H1 (cell line): ENCODE measurements at regions not wholly inside any gene's neighbourhood (a gene's known extent, or its start where the extent isn't known, plus 50 kb on each side); places are given as distances from the start of the nearest gene placed in this dataset.

Experiments
- CTCF ChIA-PET: fragments of 300-600 bp; sonication (Branson Sonifier 250); formaldehyde crosslinking; loops from one replicate; lab custom pipeline; 2021; ENCODE audit not compliant: partially characterized antibody; lab: Charles Lee
- POLR2A ChIA-PET: fragments of 300-600 bp; sonication (Branson Sonifier 250); formaldehyde crosslinking; loops from one replicate; lab custom pipeline; 2021; ENCODE audit warnings: inconsistent platforms; ENCODE audit not compliant: partially characterized antibody; lab: Charles Lee
- DNase-seq, 2 experiments: peaks; one replicate each; pipeline versions ENCODE4 v3.0.0 to v3.0.0-alpha.2; 2010 to 2022; ENCODE audit warnings: low spot score in 2 of 2, low read depth in 1 of 2, mixed read lengths in 1 of 2
- FAIRE-seq: peaks from 2 replicates; lab custom pipeline; 2011; peaks lifted over from hg19 to GRCh38; lab: Jason Lieb, UNC
- H2AFZ ChIP-seq: 2 replicates; pipeline ENCODE4 v1.8.1; 2012; ENCODE audit warnings: low read length, inconsistent platforms
- H2AK5ac ChIP-seq: 2 replicates; pipeline ENCODE4 v1.6.1; 2013; ENCODE audit warnings: low read depth, low read length
- H2BK120ac ChIP-seq: replicated peaks from 2 replicates; pipeline ENCODE3; 2013; ENCODE audit warnings: low read depth, low read length, inconsistent platforms
- H2BK12ac ChIP-seq: 2 replicates; pipeline ENCODE4 v1.6.1; 2013; ENCODE audit warnings: low read depth, low read length
- H2BK15ac ChIP-seq: 2 replicates; pipeline ENCODE4 v1.6.1; 2013; ENCODE audit warnings: low read length
- H2BK20ac ChIP-seq: 2 replicates; pipeline ENCODE4 v1.6.1; 2013; ENCODE audit warnings: low read length
- H2BK5ac ChIP-seq: 2 replicates; pipeline ENCODE4 v1.6.1; 2013; ENCODE audit warnings: low read depth, low read length
- H3K14ac ChIP-seq: 2 replicates; pipeline ENCODE4 v1.6.1; 2013; ENCODE audit warnings: inconsistent platforms; ENCODE audit not compliant: insufficient read length
- H3K18ac ChIP-seq: 2 replicates; pipeline ENCODE4 v1.6.1; 2013; ENCODE audit warnings: low read length; ENCODE audit errors: extremely low read depth
- H3K23ac ChIP-seq: 2 replicates; pipeline ENCODE4 v1.6.1; 2013; ENCODE audit warnings: inconsistent platforms; ENCODE audit not compliant: insufficient read length
- H3K23me2 ChIP-seq: 2 replicates; pipeline ENCODE4 v1.6.1; 2013; ENCODE audit warnings: low read depth, low read length
- H3K27ac ChIP-seq: 2 replicates; pipeline ENCODE4 v1.6.1; 2011; ENCODE audit warnings: low read depth, low read length, inconsistent platforms
- H3K27me3 ChIP-seq, 4 experiments: replicated peaks in 1 of 4; 1 replicate in 1 of 4; 2 replicates in 3 of 4; pipeline versions ENCODE4 v1.6.1 to v1.8.1; 2011 to 2013; ENCODE audit warnings: low read length in 3 of 4, mild to moderate bottlenecking in 3 of 4, inconsistent platforms in 2 of 4, mixed read lengths in 2 of 4, moderate library complexity in 1 of 4; ENCODE audit not compliant: control insufficient read depth in 3 of 4, insufficient read depth in 3 of 4; ENCODE audit errors: extremely low read depth in 1 of 4
- H3K36me3 ChIP-seq, 4 experiments: 2 replicates each; pipeline versions ENCODE4 v1.6.1 to v1.8.1; 2011 to 2013; ENCODE audit warnings: mild to moderate bottlenecking in 4 of 4, low read length in 3 of 4, moderate library complexity in 2 of 4, control low read depth in 1 of 4, inconsistent platforms in 1 of 4; ENCODE audit not compliant: insufficient read depth in 4 of 4, control insufficient read depth in 2 of 4
- H3K4ac ChIP-seq: replicated peaks from 2 replicates; pipeline ENCODE3; 2013; ENCODE audit warnings: low read length, low read depth, mixed read lengths, inconsistent platforms; ENCODE audit not compliant: insufficient read length
- H3K4me1 ChIP-seq, 4 experiments: replicated peaks in 1 of 4; 1 replicate in 1 of 4; 2 replicates in 3 of 4; pipeline versions ENCODE4 v1.6.1 to v1.8.1; 2011 to 2013; ENCODE audit warnings: low read length in 3 of 4, inconsistent platforms in 2 of 4, mixed read lengths in 1 of 4; ENCODE audit not compliant: insufficient read depth in 4 of 4, control insufficient read depth in 3 of 4
- H3K4me2 ChIP-seq, 2 experiments: 2 replicates each; pipeline versions ENCODE4 v1.6.1 to v1.8.1; 2011 to 2013; ENCODE audit warnings: low read depth in 2 of 2, low read length in 2 of 2, control low read depth in 1 of 2, inconsistent platforms in 1 of 2, mild to moderate bottlenecking in 1 of 2; ENCODE audit not compliant: insufficient read depth in 1 of 2
- H3K4me3 ChIP-seq, 4 experiments: fragments of 200-600, 300-600 bp in 1 of 4; sonication (generic), shearing (Covaris generic), sonication (Bioruptor Twin) in 1 of 4; 2 replicates each; pipeline versions ENCODE4 v1.5.1 to v1.8.1; 2011 to 2016; ENCODE audit warnings: low read length in 4 of 4, low read depth in 3 of 4, control low read depth in 2 of 4, inconsistent platforms in 2 of 4, mild to moderate bottlenecking in 2 of 4, mixed read lengths in 1 of 4, moderate library complexity in 1 of 4; ENCODE audit not compliant: insufficient read depth in 2 of 4; ENCODE audit errors: extremely low read depth in 1 of 4
- H3K56ac ChIP-seq: replicated peaks from 2 replicates; pipeline ENCODE3; 2013; ENCODE audit warnings: low read depth, mild to moderate bottlenecking, mixed read lengths, low read length, inconsistent platforms; ENCODE audit not compliant: insufficient read length
- H3K79me1 ChIP-seq: 2 replicates; pipeline ENCODE4 v1.6.1; 2013; ENCODE audit warnings: low read depth, low read length, control low read depth
- H3K79me2 ChIP-seq, 2 experiments: 2 replicates each; pipeline versions ENCODE4 v1.6.1 to v1.8.1; 2012 to 2013; ENCODE audit warnings: low read length in 2 of 2, mild to moderate bottlenecking in 2 of 2, inconsistent platforms in 1 of 2; ENCODE audit not compliant: insufficient read depth in 2 of 2, control insufficient read depth in 1 of 2
- H3K9ac ChIP-seq, 4 experiments: replicated peaks in 1 of 4; 1 replicate in 1 of 4; 2 replicates in 3 of 4; pipeline versions ENCODE4 v1.6.1 to v1.8.1; 2011 to 2013; ENCODE audit warnings: low read depth in 3 of 4, low read length in 3 of 4, control low read depth in 2 of 4, mild to moderate bottlenecking in 2 of 4, moderate library complexity in 2 of 4, inconsistent platforms in 1 of 4; ENCODE audit errors: extremely low read depth in 1 of 4
- H3K9me3 ChIP-seq, 2 experiments: 2 replicates each; pipeline versions ENCODE4 v1.6.1 to v1.8.1; 2012 to 2013; ENCODE audit warnings: mild to moderate bottlenecking in 2 of 2, moderate library complexity in 2 of 2, control low read depth in 1 of 2, inconsistent platforms in 1 of 2, low read depth in 1 of 2, low read length in 1 of 2, mixed read lengths in 1 of 2; ENCODE audit not compliant: insufficient read depth in 2 of 2
- H4K20me1 ChIP-seq, 2 experiments: replicated peaks in 1 of 2; 2 replicates each; pipeline versions ENCODE3 to v1.8.1; 2011 to 2013; ENCODE audit warnings: inconsistent platforms in 2 of 2, low read length in 2 of 2, mild to moderate bottlenecking in 1 of 2; ENCODE audit not compliant: insufficient read depth in 2 of 2, control insufficient read depth in 1 of 2
- H4K5ac ChIP-seq: 2 replicates; pipeline ENCODE4 v1.6.1; 2013; ENCODE audit warnings: low read length, low read depth, mixed read lengths, inconsistent platforms; ENCODE audit not compliant: insufficient read length
- H4K8ac ChIP-seq: 2 replicates; pipeline ENCODE4 v1.8.0; 2013; ENCODE audit warnings: mild to moderate bottlenecking, moderate library complexity, low read length, inconsistent platforms; ENCODE audit not compliant: insufficient read depth; ENCODE audit errors: extremely low read depth
- H4K91ac ChIP-seq: replicated peaks from 2 replicates; pipeline ENCODE3; 2013; ENCODE audit warnings: low read length, mixed read lengths, inconsistent platforms; ENCODE audit not compliant: insufficient read length
- MAFK ChIP-seq: IDR thresholded peaks from 2 replicates; pipeline ENCODE4 v1.6.1; 2012; ENCODE audit warnings: low read depth, mild to moderate bottlenecking, improper control_type of control experiment, low read length
- TCF12 ChIP-seq: IDR thresholded peaks from 2 replicates; pipeline ENCODE4 v1.6.1; 2011; ENCODE audit warnings: low read depth, mild to moderate bottlenecking, low read length
- WGBS, 2 experiments: shearing (Covaris generic) in 1 of 2; methylation state at CpG; one replicate each; pipeline versions ENCODE4 v1.1.6 to v1.1.7; 2013 to 2015; ENCODE audit warnings: low lambda C conversion rate in 2 of 2, mixed read lengths in 2 of 2, inconsistent platforms in 1 of 2, low coverage in 1 of 2, missing lambda C conversion rate in 1 of 2; ENCODE audit not compliant: insufficient replicate concordance in 2 of 2, insufficient coverage in 1 of 2, insufficient read length in 1 of 2; ENCODE audit errors: extremely low coverage in 1 of 2, missing lambda C conversion rate in 1 of 2; 5-methylcytosine and 5-hydroxymethylcytosine counted together

DNA sequence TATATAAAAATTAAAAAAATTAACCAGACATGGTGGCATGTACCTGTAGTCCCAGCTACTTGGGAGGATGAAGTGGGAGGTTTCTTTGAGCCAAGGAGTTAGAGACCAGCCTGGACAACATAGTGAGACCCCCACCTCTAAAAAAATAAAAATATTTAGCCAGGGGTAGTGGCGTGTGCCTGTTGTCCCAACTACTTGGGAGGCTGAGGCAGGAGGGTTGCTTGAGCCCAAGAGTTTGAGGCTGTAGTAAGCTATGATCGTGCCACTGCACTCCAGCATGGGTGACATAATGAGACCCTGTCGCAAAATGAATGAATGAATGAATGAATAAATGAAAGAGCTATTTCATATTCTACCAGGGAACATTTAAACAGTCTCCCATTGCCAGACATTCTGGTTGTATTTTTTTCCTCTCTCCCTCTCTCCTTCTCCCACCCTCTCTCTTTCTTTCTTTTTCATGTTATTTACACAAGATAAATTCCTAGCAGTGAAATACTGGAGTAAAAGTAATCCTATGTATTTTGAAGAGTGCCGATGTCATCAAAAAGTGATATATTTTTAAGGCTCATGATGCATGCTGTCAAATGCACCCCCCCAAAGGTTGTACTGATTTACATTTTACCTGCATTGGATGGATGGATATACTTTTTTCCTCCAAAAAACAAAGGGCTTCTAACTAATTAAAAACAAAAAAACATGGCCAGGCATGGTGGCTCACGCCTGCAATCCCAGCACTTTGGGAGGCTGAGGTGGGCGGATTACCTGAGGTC, 194.8 kb upstream of the ZNF217 start:
- Histone ChIP-seq H2BK12ac (no peak overlapping the region), H2AK5ac (no peak overlapping the region), H3K56ac (no peak overlapping the region), H2BK20ac (no peak overlapping the region), H3K36me3 (no peaks in the 10 kb centered on the region), H3K9me3 (no peaks in the 10 kb centered on the region), H4K20me1 (no peaks in the 10 kb centered on the region), H4K5ac (no peak overlapping the region), H3K4me2 (no peak overlapping the region), H4K8ac (no peak overlapping the region), H3K79me1 (no peaks in the 10 kb centered on the region), H3K14ac (no peak overlapping the region), H3K18ac (no peak overlapping the region), H3K23ac (no peak overlapping the region), H3K9ac (no peak overlapping the region), H3K4me1 (peaks cover 0 to 12% (median 10%) of the 10 kb centered on the region in 4 experiments; a peak in 5 of 7 replicates), H2BK15ac (no peak overlapping the region), H3K79me2 (no peaks in the 10 kb centered on the region), H4K91ac (no peak overlapping the region), H2AFZ (no peak overlapping the region), H3K27me3 (no peaks in the 10 kb centered on the region), H3K4ac (no peak overlapping the region), H2BK120ac (no peak overlapping the region), H3K23me2 (no peaks in the 10 kb centered on the region), H3K27ac (no peak overlapping the region), H3K4me3 (no peak overlapping the region), H2BK5ac (no peak overlapping the region)
- CTCF ChIA-PET = no interaction called here
- FAIRE-seq = no peak
- WGBS, 2 experiments = 83% methylated on average over 6 of the region's 6 CpGs; no CpG with 5 or more reads in 1 of the 2 experiments
- DNase-seq = no peak
- no peak for TF ChIP-seq TCF12
- peak; percentile 65; the same call in 1 of the 2 replicates for TF ChIP-seq MAFK
- POLR2A ChIA-PET = no interaction called here
